ENCODE measurements at regions not wholly inside any gene's neighbourhood (a gene's known extent, or its start where the extent isn't known, plus 50 kb on each side); places are given as distances from the start of the nearest gene placed in this dataset.

- TF ChIP-seq POLR2A (IDR thresholded peaks at IDR 0.05): no peak
- TF ChIP-seq, protein P1, sequence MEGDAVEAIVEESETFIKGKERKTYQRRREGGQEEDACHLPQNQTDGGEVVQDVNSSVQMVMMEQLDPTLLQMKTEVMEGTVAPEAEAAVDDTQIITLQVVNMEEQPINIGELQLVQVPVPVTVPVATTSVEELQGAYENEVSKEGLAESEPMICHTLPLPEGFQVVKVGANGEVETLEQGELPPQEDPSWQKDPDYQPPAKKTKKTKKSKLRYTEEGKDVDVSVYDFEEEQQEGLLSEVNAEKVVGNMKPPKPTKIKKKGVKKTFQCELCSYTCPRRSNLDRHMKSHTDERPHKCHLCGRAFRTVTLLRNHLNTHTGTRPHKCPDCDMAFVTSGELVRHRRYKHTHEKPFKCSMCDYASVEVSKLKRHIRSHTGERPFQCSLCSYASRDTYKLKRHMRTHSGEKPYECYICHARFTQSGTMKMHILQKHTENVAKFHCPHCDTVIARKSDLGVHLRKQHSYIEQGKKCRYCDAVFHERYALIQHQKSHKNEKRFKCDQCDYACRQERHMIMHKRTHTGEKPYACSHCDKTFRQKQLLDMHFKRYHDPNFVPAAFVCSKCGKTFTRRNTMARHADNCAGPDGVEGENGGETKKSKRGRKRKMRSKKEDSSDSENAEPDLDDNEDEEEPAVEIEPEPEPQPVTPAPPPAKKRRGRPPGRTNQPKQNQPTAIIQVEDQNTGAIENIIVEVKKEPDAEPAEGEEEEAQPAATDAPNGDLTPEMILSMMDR (IDR thresholded peaks at IDR 0.05): no peak
- TF ChIP-seq POLR2AphosphoS5 (IDR thresholded peaks at IDR 0.05; ENCODE audit: insufficient read depth in 1 of 2, low read depth in 1 of 2): no peak
These were observed 72.7 kb upstream of the ABHD2 start for GRCh38 chr15:89015412-89016097.
